Glutamatergic neuron (in vitro differentiated cells): ENCODE measurements at regions not wholly inside any gene's neighbourhood (a gene's known extent, or its start where the extent isn't known, plus 50 kb on each side); places are given as distances from the start of the nearest gene placed in this dataset.

Experiments
- DNase-seq: peaks from one replicate; pipeline ENCODE4 v3.0.0; 2022
- H3K27ac Mint-ChIP-seq: one replicate; pipeline ENCODE4 v1.8.0; 2020; ENCODE audit warnings: mild to moderate bottlenecking, mixed read lengths, inconsistent platforms; ENCODE audit not compliant: unreplicated experiment
- H3K27me3 Mint-ChIP-seq: one replicate; pipeline ENCODE4 v1.8.0; 2020; ENCODE audit warnings: mild to moderate bottlenecking, moderate library complexity, mixed read lengths, inconsistent platforms; ENCODE audit not compliant: unreplicated experiment
- H3K36me3 Mint-ChIP-seq: one replicate; pipeline ENCODE4 v1.8.0; 2020; ENCODE audit warnings: mild to moderate bottlenecking, mixed read lengths, inconsistent platforms; ENCODE audit not compliant: unreplicated experiment
- H3K4me1 Mint-ChIP-seq: one replicate; pipeline ENCODE4 v1.8.0; 2020; ENCODE audit warnings: mild to moderate bottlenecking, low read depth, mixed read lengths, inconsistent platforms; ENCODE audit not compliant: unreplicated experiment
- H3K4me3 Mint-ChIP-seq: one replicate; pipeline ENCODE4 v1.8.0; 2020; ENCODE audit warnings: mild to moderate bottlenecking, mixed read lengths, inconsistent platforms; ENCODE audit not compliant: unreplicated experiment
- H3K9me3 Mint-ChIP-seq: one replicate; pipeline ENCODE4 v1.8.0; 2020; ENCODE audit warnings: mild to moderate bottlenecking, moderate library complexity, mixed read lengths, inconsistent platforms; ENCODE audit not compliant: unreplicated experiment
- TF ChIP-seq, protein P1 (sequence below): fragments of 200-600 bp; sonication (generic); IDR thresholded peaks from one replicate; pipeline ENCODE4 v1.5.0; 2021; ENCODE audit not compliant: partially characterized antibody, unreplicated experiment

DNA sequence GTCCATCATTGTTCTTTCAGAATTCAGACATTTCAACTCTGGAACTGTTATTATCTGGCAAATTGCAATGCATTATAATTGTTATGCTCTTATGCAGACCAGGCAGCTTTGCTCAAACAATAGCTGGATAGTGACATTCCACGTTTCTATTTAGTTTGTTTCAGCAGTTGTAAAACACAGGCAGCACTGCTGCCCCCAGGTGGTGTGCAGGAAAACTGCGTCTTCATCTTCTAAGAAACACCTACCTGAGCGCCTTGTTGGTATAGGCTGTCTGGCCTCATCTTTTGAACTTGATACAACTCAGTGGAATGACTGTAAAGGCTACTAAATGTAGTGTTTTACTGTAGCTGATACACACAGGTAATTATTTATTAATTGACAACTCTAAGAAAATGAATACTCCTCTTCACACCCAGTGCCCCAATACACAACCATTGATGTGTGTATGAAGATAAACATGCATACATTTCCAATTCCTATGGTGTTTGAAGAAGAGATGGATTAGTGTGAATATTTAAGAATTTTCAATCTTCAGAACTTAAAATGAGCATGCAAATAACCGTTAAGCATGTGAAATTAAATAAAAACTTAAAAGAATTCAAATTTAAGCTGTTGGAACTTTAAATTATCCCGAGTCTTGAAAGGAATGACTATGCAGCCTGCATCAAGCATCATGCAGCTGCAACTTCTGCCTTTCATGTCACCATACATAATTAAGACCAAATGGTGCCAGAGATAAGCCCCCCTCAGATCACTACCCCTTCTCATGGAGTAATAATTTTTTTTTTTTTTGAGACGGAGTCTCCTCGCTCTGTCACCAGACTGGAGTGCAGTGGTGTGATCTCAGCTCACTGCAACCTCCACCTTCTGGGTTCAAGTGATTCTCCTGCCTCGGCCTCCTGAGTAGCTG, 85.6 kb downstream of the CD8B2 start:
- H3K36me3 Mint-ChIP-seq, result no peaks in the 10 kb centered on the region
- H3K4me1 Mint-ChIP-seq, result peaks cover 19% of the 10 kb centered on the region
- no peak overlapping the region for H3K27ac Mint-ChIP-seq
- H3K27me3 Mint-ChIP-seq, result peaks cover 4% of the 10 kb centered on the region
- no peak overlapping the region for H3K4me3 Mint-ChIP-seq
- H3K9me3 Mint-ChIP-seq, result peaks cover 6% of the 10 kb centered on the region
- DNase-seq, result peak; percentile 42
- TF ChIP-seq, protein P1, sequence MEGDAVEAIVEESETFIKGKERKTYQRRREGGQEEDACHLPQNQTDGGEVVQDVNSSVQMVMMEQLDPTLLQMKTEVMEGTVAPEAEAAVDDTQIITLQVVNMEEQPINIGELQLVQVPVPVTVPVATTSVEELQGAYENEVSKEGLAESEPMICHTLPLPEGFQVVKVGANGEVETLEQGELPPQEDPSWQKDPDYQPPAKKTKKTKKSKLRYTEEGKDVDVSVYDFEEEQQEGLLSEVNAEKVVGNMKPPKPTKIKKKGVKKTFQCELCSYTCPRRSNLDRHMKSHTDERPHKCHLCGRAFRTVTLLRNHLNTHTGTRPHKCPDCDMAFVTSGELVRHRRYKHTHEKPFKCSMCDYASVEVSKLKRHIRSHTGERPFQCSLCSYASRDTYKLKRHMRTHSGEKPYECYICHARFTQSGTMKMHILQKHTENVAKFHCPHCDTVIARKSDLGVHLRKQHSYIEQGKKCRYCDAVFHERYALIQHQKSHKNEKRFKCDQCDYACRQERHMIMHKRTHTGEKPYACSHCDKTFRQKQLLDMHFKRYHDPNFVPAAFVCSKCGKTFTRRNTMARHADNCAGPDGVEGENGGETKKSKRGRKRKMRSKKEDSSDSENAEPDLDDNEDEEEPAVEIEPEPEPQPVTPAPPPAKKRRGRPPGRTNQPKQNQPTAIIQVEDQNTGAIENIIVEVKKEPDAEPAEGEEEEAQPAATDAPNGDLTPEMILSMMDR, result peak; percentile 84

GRCh38 chr2:106573773-106574172, 86.6 kb downstream of the CD8B2 start:
- DNase-seq, result no peak
- H3K9me3 Mint-ChIP-seq, result peaks cover 6% of the 10 kb centered on the region
- no peaks in the 10 kb centered on the region for H3K36me3 Mint-ChIP-seq
- H3K4me3 Mint-ChIP-seq, result no peak overlapping the region
- H3K4me1 Mint-ChIP-seq, result peaks cover 23% of the 10 kb centered on the region
- H3K27me3 Mint-ChIP-seq, result peaks cover 8% of the 10 kb centered on the region
- no peak overlapping the region for H3K27ac Mint-ChIP-seq
- TF ChIP-seq, protein P1, result no peak

- TF ChIP-seq, protein P1, result no peak
- Mint-ChIP-seq H3K9me3 (peaks cover 6% of the 10 kb centered on the region), H3K27ac (peak overlapping the region; percentile 74), H3K36me3 (no peaks in the 10 kb centered on the region), H3K4me1 (peaks cover 33% of the 10 kb centered on the region), H3K4me3 (peak overlapping the region; percentile 52), H3K27me3 (peaks cover 8% of the 10 kb centered on the region)
- peak; percentile 68 for DNase-seq
These were observed 88.8 kb downstream of the CD8B2 start for GRCh38 chr2:106575955-106576354.

GRCh38 chr2:106577255-106577651, 90.1 kb downstream of the CD8B2 start:
- no peaks in the 10 kb centered on the region for H3K36me3 Mint-ChIP-seq
- H3K4me3 Mint-ChIP-seq, result no peak overlapping the region

More at GRCh38 chr2:106577255-106577651, 90.1 kb downstream of the CD8B2 start:
- DNase-seq, result no peak
- Mint-ChIP-seq H3K27me3 (peaks cover 4% of the 10 kb centered on the region), H3K27ac (peak overlapping the region; percentile 80), H3K9me3 (peaks cover 7% of the 10 kb centered on the region), H3K4me1 (peaks cover 44% of the 10 kb centered on the region)
- TF ChIP-seq, protein P1, result no peak
